ENCODE measurements at regions not wholly inside any gene's neighbourhood (a gene's known extent, or its start where the extent isn't known, plus 50 kb on each side); places are given as distances from the start of the nearest gene placed in this dataset.

GRCh38 chr2:19295998-19296502 lies 62.4 kb downstream of the OSR1 start:
- Histone ChIP-seq H3K4me1 (ENCODE audit: control insufficient read depth, extremely low read depth, insufficient read depth, low read length) (no peaks in the 10 kb centered on the region), H3K27me3 (ENCODE audit: control insufficient read depth, extremely low read depth, insufficient read depth, low read length) (no peaks in the 10 kb centered on the region), H3K4me3 (ENCODE audit: control insufficient read depth in 2 of 3, extremely low read depth in 1 of 3, insufficient read depth in 2 of 3, low read depth in 1 of 3, low read length in 3 of 3) (no peak overlapping the region), H3K79me2 (ENCODE audit: control insufficient read depth, insufficient read depth, low read length) (no peaks in the 10 kb centered on the region), H3K9me3 (ENCODE audit: control insufficient read depth, low read depth, low read length) (no peaks in the 10 kb centered on the region), H3K36me3 (ENCODE audit: control insufficient read depth in 2 of 2, extremely low read depth in 1 of 2, insufficient read depth in 2 of 2, low read length in 2 of 2) (no peaks in the 10 kb centered on the region), H2AFZ (ENCODE audit: control insufficient read depth, low read length) (no peak overlapping the region), H3K9me1 (ENCODE audit: control insufficient read depth, extremely low read depth, insufficient read depth, low read length) (no peaks in the 10 kb centered on the region), H3K9ac (ENCODE audit: control insufficient read depth, extremely low read depth, insufficient read depth, low read length) (no peak overlapping the region), H3K27ac (ENCODE audit: control insufficient read depth, insufficient read depth, low read length) (no peak overlapping the region), H4K20me1 (ENCODE audit: control insufficient read depth, extremely low read depth, insufficient read depth, low read length) (no peaks in the 10 kb centered on the region), H3K4me2 (ENCODE audit: control insufficient read depth, extremely low read depth, insufficient read depth, low read depth, low read length) (no peak overlapping the region)
- dilution Hi-C loops (cut with MboI; ENCODE audit: extremely low pct_ligation_motif_present, low sequenced_read_pairs) = no loop called here
- DNase-seq (ENCODE audit: low read depth, low spot score) = no peak
- FAIRE-seq = no peak
- no peak for TF ChIP-seq EZH2 (IDR thresholded peaks at IDR 0.05; ENCODE audit: low read length)
- TF ChIP-seq CTCF (optimal IDR thresholded peaks at IDR 0.05 in 1 of 3, IDR thresholded peaks at IDR 0.05 in 1 of 3, conservative IDR thresholded peaks at IDR 0.05 in 1 of 3; ENCODE audit: extremely low read depth in 1 of 3, insufficient read depth in 2 of 3, low read length in 3 of 3) = no peak

GRCh38 chr2:19292007-19292406 lies 66.4 kb downstream of the OSR1 start:
- no peaks in the 10 kb centered on the region for H3K9me3 ChIP-seq (ENCODE audit: control insufficient read depth, low read depth, low read length)
- DNase-seq (ENCODE audit: low read depth, low spot score) = no peak
- H3K9me1 ChIP-seq (ENCODE audit: control insufficient read depth, extremely low read depth, insufficient read depth, low read length) = no peaks in the 10 kb centered on the region
- no peak for TF ChIP-seq EZH2 (IDR thresholded peaks at IDR 0.05; ENCODE audit: low read length)
- TF ChIP-seq CTCF (optimal IDR thresholded peaks at IDR 0.05 in 1 of 3, IDR thresholded peaks at IDR 0.05 in 1 of 3, conservative IDR thresholded peaks at IDR 0.05 in 1 of 3; ENCODE audit: extremely low read depth in 1 of 3, insufficient read depth in 2 of 3, low read length in 3 of 3) = no peak
- no peak overlapping the region for H3K9ac ChIP-seq (ENCODE audit: control insufficient read depth, extremely low read depth, insufficient read depth, low read length)
- no peaks in the 10 kb centered on the region for H3K79me2 ChIP-seq (ENCODE audit: control insufficient read depth, insufficient read depth, low read length)
- no peak overlapping the region for H3K4me2 ChIP-seq (ENCODE audit: control insufficient read depth, extremely low read depth, insufficient read depth, low read depth, low read length)
- H4K20me1 ChIP-seq (ENCODE audit: control insufficient read depth, extremely low read depth, insufficient read depth, low read length) = no peaks in the 10 kb centered on the region
- H2AFZ ChIP-seq (ENCODE audit: control insufficient read depth, low read length) = no peak overlapping the region
- dilution Hi-C loops (cut with MboI; ENCODE audit: extremely low pct_ligation_motif_present, low sequenced_read_pairs) = no loop called here
- H3K27me3 ChIP-seq (ENCODE audit: control insufficient read depth, extremely low read depth, insufficient read depth, low read length) = no peaks in the 10 kb centered on the region
- H3K27ac ChIP-seq (ENCODE audit: control insufficient read depth, insufficient read depth, low read length) = no peak overlapping the region
- H3K4me1 ChIP-seq (ENCODE audit: control insufficient read depth, extremely low read depth, insufficient read depth, low read length) = no peaks in the 10 kb centered on the region
- FAIRE-seq = no peak
- no peak overlapping the region for H3K4me3 ChIP-seq (ENCODE audit: control insufficient read depth in 2 of 3, extremely low read depth in 1 of 3, insufficient read depth in 2 of 3, low read depth in 1 of 3, low read length in 3 of 3)
- no peaks in the 10 kb centered on the region for H3K36me3 ChIP-seq (ENCODE audit: control insufficient read depth in 2 of 2, extremely low read depth in 1 of 2, insufficient read depth in 2 of 2, low read length in 2 of 2)

Measured in keratinocyte (primary cell).